ENCODE measurements at regions not wholly inside any gene's neighbourhood (a gene's known extent, or its start where the extent isn't known, plus 50 kb on each side); places are given as distances from the start of the nearest gene placed in this dataset.

GRCh38 chr5:98722188-98722587 is 51.3 kb upstream of the RGMB start:
- no peak overlapping the region for H3K4me3 Mint-ChIP-seq
- H3K27ac Mint-ChIP-seq, result no peak overlapping the region
- H3K9me3 Mint-ChIP-seq, result peaks cover 6% of the 10 kb centered on the region
- TF ChIP-seq, protein P1, sequence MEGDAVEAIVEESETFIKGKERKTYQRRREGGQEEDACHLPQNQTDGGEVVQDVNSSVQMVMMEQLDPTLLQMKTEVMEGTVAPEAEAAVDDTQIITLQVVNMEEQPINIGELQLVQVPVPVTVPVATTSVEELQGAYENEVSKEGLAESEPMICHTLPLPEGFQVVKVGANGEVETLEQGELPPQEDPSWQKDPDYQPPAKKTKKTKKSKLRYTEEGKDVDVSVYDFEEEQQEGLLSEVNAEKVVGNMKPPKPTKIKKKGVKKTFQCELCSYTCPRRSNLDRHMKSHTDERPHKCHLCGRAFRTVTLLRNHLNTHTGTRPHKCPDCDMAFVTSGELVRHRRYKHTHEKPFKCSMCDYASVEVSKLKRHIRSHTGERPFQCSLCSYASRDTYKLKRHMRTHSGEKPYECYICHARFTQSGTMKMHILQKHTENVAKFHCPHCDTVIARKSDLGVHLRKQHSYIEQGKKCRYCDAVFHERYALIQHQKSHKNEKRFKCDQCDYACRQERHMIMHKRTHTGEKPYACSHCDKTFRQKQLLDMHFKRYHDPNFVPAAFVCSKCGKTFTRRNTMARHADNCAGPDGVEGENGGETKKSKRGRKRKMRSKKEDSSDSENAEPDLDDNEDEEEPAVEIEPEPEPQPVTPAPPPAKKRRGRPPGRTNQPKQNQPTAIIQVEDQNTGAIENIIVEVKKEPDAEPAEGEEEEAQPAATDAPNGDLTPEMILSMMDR (conservative IDR thresholded peaks at IDR 0.05), result no peak
- peaks cover 4% of the 10 kb centered on the region for H3K4me1 Mint-ChIP-seq (ENCODE audit: unreplicated experiment)
- DNase-seq (ENCODE audit: extremely low spot score, unreplicated experiment), result no peak
- no peaks in the 10 kb centered on the region for H3K27me3 Mint-ChIP-seq
- H3K36me3 Mint-ChIP-seq, result peaks cover 5% of the 10 kb centered on the region

GRCh38 chr5:98723061-98723460 is 50.4 kb upstream of the RGMB start:
- no peak for DNase-seq (ENCODE audit: extremely low spot score, unreplicated experiment)
- TF ChIP-seq, protein P1 (conservative IDR thresholded peaks at IDR 0.05), result no peak
- no peak overlapping the region for H3K4me3 Mint-ChIP-seq
- H3K9me3 Mint-ChIP-seq, result peaks cover 6% of the 10 kb centered on the region
- H3K27me3 Mint-ChIP-seq, result no peaks in the 10 kb centered on the region
- H3K4me1 Mint-ChIP-seq (ENCODE audit: unreplicated experiment), result peaks cover 4% of the 10 kb centered on the region
- no peak overlapping the region for H3K27ac Mint-ChIP-seq
- peaks cover 5% of the 10 kb centered on the region for H3K36me3 Mint-ChIP-seq
